GM12878 (cell line): ENCODE measurements at regions not wholly inside any gene's neighbourhood (a gene's known extent, or its start where the extent isn't known, plus 50 kb on each side); places are given as distances from the start of the nearest gene placed in this dataset.

Experiments used
- ATAC-seq: fragments of 200-7000 bp; cut with Tn5 transposase; 3 replicates; pipeline ENCODE4 v1.9.1; 2020; ENCODE audit warnings: mild to moderate bottlenecking, moderate library complexity
- BruUV-seq: library from RNA; stranded (reverse); fragments of 400-500 nt; replicated peaks from 2 replicates; lab custom pipeline; 2021; lab: Mats Ljungman, UMichigan
- CTCF ChIA-PET: fragments of 300-600 bp; sonication (Branson Sonifier 250); formaldehyde crosslinking; extraction: SDS; loops from one replicate; lab custom pipeline; 2021; ENCODE audit warnings: inconsistent platforms; lab: Yijun Ruan, JAX
- POLR2A ChIA-PET: fragments of 350-600 bp; formaldehyde crosslinking; extraction: SDS; loops from one replicate; lab custom pipeline; 2021; ENCODE audit warnings: inconsistent platforms; lab: Charles Lee
- RAD21 ChIA-PET: fragments of 300-600 bp; sonication (Branson Sonifier 250); formaldehyde crosslinking; loops from one replicate; lab custom pipeline; 2023; ENCODE audit warnings: antibody characterized with exemption; ENCODE audit not compliant: unreplicated experiment; lab: Charles Lee
- SMC1A ChIA-PET: fragments of 300-600 bp; sonication (Branson Sonifier 250); formaldehyde crosslinking; loops from one replicate; lab custom pipeline; 2023; ENCODE audit not compliant: unreplicated experiment, uncharacterized antibody; lab: Charles Lee
- DNase-seq: peaks from one replicate; pipeline ENCODE4 v3.0.0-alpha.2; 2011; ENCODE audit warnings: low read depth, low spot score
- FAIRE-seq: peaks from 3 replicates; lab custom pipeline; 2011; peaks lifted over from hg19 to GRCh38; lab: Jason Lieb, UNC
- H2AFZ ChIP-seq: 2 replicates; pipeline ENCODE4 v1.6.0; 2011; ENCODE audit warnings: low read depth, low read length, control low read depth; ENCODE audit not compliant: control insufficient read depth
- H3K27ac ChIP-seq: 2 replicates; pipeline ENCODE4 v1.5.1; 2011; ENCODE audit warnings: control low read depth; ENCODE audit not compliant: control insufficient read depth, insufficient read depth
- H3K27me3 ChIP-seq, 2 experiments: replicated peaks in 1 of 2; 2 replicates each; pipeline versions ENCODE4 v1.6.0 to v1.6.1; 2011; ENCODE audit warnings: low read length in 1 of 2; ENCODE audit not compliant: control insufficient read depth in 2 of 2, insufficient read depth in 2 of 2
- H3K36me3 ChIP-seq, 2 experiments: 2 replicates each; pipeline ENCODE4 v1.5.1; 2011; ENCODE audit warnings: low read length in 1 of 2; ENCODE audit not compliant: control insufficient read depth in 2 of 2, insufficient read depth in 2 of 2
- H3K4me1 ChIP-seq: 2 replicates; pipeline ENCODE4 v1.6.1; 2011; ENCODE audit warnings: mild to moderate bottlenecking, low read length, moderate library complexity, mixed read lengths; ENCODE audit not compliant: control insufficient read depth, insufficient read depth
- H3K4me2 ChIP-seq: 2 replicates; pipeline ENCODE4 v1.6.0; 2011; ENCODE audit warnings: control low read depth; ENCODE audit not compliant: control insufficient read depth, insufficient read depth
- H3K4me3 ChIP-seq: fragments of 200-600 bp; sonication (generic); 2 replicates; pipeline ENCODE4 v1.5.1; 2016
- H3K79me2 ChIP-seq: 2 replicates; pipeline ENCODE4 v1.6.0; 2011; ENCODE audit warnings: low read length; ENCODE audit not compliant: control insufficient read depth, insufficient read depth
- H3K9ac ChIP-seq: 2 replicates; pipeline ENCODE4 v1.8.0; 2011; ENCODE audit warnings: low read length, control low read depth, mixed read lengths; ENCODE audit not compliant: control insufficient read depth, insufficient read depth
- H3K9me3 ChIP-seq: replicated peaks from 3 replicates; pipeline ENCODE4 v1.5.1; 2011; ENCODE audit warnings: mild to moderate bottlenecking, low read length; ENCODE audit not compliant: control insufficient read depth, insufficient read depth
- H4K20me1 ChIP-seq: 2 replicates; pipeline ENCODE4 v1.6.0; 2011; ENCODE audit not compliant: control insufficient read depth, insufficient read depth
- BACH1 ChIP-seq: fragments of 450-650 bp; IDR thresholded peaks from 2 replicates; pipeline ENCODE4 v1.6.1; 2017; ENCODE audit warnings: mild to moderate bottlenecking, borderline replicate concordance
- BMI1 ChIP-seq: fragments of 450-650 bp; IDR thresholded peaks from 2 replicates; pipeline ENCODE4 v1.6.1; 2016; ENCODE audit warnings: mild to moderate bottlenecking, moderate library complexity, borderline replicate concordance
- KAT2A ChIP-seq: conservative IDR thresholded peaks from 2 replicates; pipeline ENCODE4 v1.6.1; 2011; ENCODE audit warnings: low read depth, low read length; ENCODE audit not compliant: control insufficient read depth
- KDM1A ChIP-seq: fragments of 200-600 bp; sonication (generic); IDR thresholded peaks from 2 replicates; pipeline ENCODE4 v1.6.1; 2016; ENCODE audit warnings: borderline replicate concordance
- MEF2B ChIP-seq: fragments of 450-650 bp; IDR thresholded peaks from 2 replicates; pipeline ENCODE4 v1.6.1; 2018; ENCODE audit warnings: mild to moderate bottlenecking, moderate library complexity; ENCODE audit not compliant: partially characterized antibody, poor library complexity, severe bottlenecking
- NFIC ChIP-seq: IDR thresholded peaks from 2 replicates; pipeline ENCODE4 v1.6.1; 2012; ENCODE audit warnings: low read depth, mild to moderate bottlenecking, inconsistent platforms, low read length, moderate library complexity
- POLR2AphosphoS5 ChIP-seq: IDR thresholded peaks from 2 replicates; pipeline ENCODE4 v1.6.1; 2011; ENCODE audit warnings: mild to moderate bottlenecking, low read length, inconsistent platforms
- RAD51 ChIP-seq: fragments of 450-650 bp; IDR thresholded peaks from 2 replicates; pipeline ENCODE4 v1.6.1; 2016; ENCODE audit warnings: moderate library complexity, mild to moderate bottlenecking, inconsistent platforms
- RFX5 ChIP-seq: IDR thresholded peaks from 2 replicates; pipeline ENCODE4 v1.6.1; 2011; ENCODE audit warnings: low read depth, low read length, improper control_type of control experiment
- TCF3 ChIP-seq: IDR thresholded peaks from 2 replicates; pipeline ENCODE4 v1.6.1; 2012; ENCODE audit warnings: low read depth, mild to moderate bottlenecking, low read length, borderline replicate concordance; ENCODE audit not compliant: insufficient read depth
- ZZZ3 ChIP-seq: IDR thresholded peaks from 2 replicates; pipeline ENCODE4 v1.6.1; 2011; ENCODE audit warnings: low read depth; ENCODE audit not compliant: control insufficient read depth, insufficient read length
- WGBS: methylation state at CpG from one replicate; pipeline ENCODE4 v1.1.6; 2016; ENCODE audit warnings: low lambda C conversion rate; ENCODE audit not compliant: insufficient replicate concordance, insufficient coverage; ENCODE audit errors: missing lambda C conversion rate; 5-methylcytosine and 5-hydroxymethylcytosine counted together
- in situ Hi-C: fragments of 300-500 bp; cut with MboI; formaldehyde crosslinking; loops from 9 replicates; pipeline ENCODE4 v1.14.3; 2018; ENCODE audit warnings: mixed read lengths
- intact Hi-C: fragments of 100-400 bp; cut with micrococcal nuclease; formaldehyde crosslinking; loops from one replicate; pipeline ENCODE4 v1.14.2; 2022; ENCODE audit not compliant: unreplicated experiment

- Histone ChIP-seq H3K4me1 (no peaks in the 10 kb centered on the region), H3K4me2 (no peak overlapping the region), H3K36me3 (no peaks in the 10 kb centered on the region), H4K20me1 (no peaks in the 10 kb centered on the region), H3K4me3 (no peak overlapping the region), H3K27ac (no peak overlapping the region), H2AFZ (no peak overlapping the region), H3K79me2 (no peaks in the 10 kb centered on the region)
- ATAC-seq (no peak), DNase-seq (no peak)
- 35% methylated on average over 1 of the region's 1 CpG for WGBS
- no TSS peak for BruUV-seq
- intact Hi-C loops: no loop called here
- in situ Hi-C loops: no loop called here
- SMC1A ChIA-PET: no interaction called here
- POLR2A ChIA-PET: no interaction called here
- RAD21 ChIA-PET: no interaction called here
- no peak for TF ChIP-seq KDM1A
- no peak for TF ChIP-seq KAT2A
- no peak for TF ChIP-seq TCF3
- no peak for TF ChIP-seq BMI1
- TF ChIP-seq ZZZ3: no peak
- TF ChIP-seq NFIC: no peak
- TF ChIP-seq RAD51: no peak
- no peak for TF ChIP-seq POLR2AphosphoS5
- no peak for TF ChIP-seq MEF2B
- TF ChIP-seq BACH1: no peak
- TF ChIP-seq RFX5: no peak
- TF ChIP-seq, all 136 proteins: peak for 0
- CTCF ChIA-PET: no interaction called here
- FAIRE-seq: no peak
- no peak overlapping the region for H3K9ac ChIP-seq
- no peaks in the 10 kb centered on the region for H3K27me3 ChIP-seq
- H3K9me3 ChIP-seq: no peaks in the 10 kb centered on the region
These were observed 416.0 kb downstream of the PRDM5 start for GRCh38 chr4:120506536-120506935.
